Stimulated activated CD4-positive, alpha-beta T cell treated with anti-CD3 and anti-CD28 coated beads, Interleukin-4, amount 100 ng/mL, for 24 hours (primary cell): ENCODE measurements at regions not wholly inside any gene's neighbourhood (a gene's known extent, or its start where the extent isn't known, plus 50 kb on each side); places are given as distances from the start of the nearest gene placed in this dataset.

Experiments used
- DNase-seq: peaks from one replicate; pipeline ENCODE4 v3.0.0-alpha.2; 2020

GRCh38 chr10:130404476-130405055 is 268.4 kb downstream of the GLRX3 start:
- no peak for DNase-seq

- no peak for DNase-seq
Measured at GRCh38 chr10:130407052-130407451, 270.9 kb downstream of the GLRX3 start.

- no peak for DNase-seq
Measured at GRCh38 chr10:130409331-130409730, 273.1 kb downstream of the GLRX3 start.

- DNase-seq: no peak
Measured at GRCh38 chr10:130409931-130410330, 273.7 kb downstream of the GLRX3 start.

GRCh38 chr10:130411496-130412085 is 275.4 kb downstream of the GLRX3 start:
- no peak for DNase-seq

GRCh38 chr10:130412317-130412716 is 276.1 kb downstream of the GLRX3 start:
- DNase-seq: no peak

- DNase-seq: no peak
Measured at GRCh38 chr10:130416334-130417150, 280.4 kb downstream of the GLRX3 start.

GRCh38 chr10:130418731-130419130 is 282.5 kb downstream of the GLRX3 start:
- no peak for DNase-seq

GRCh38 chr10:130421909-130422308 is 285.7 kb downstream of the GLRX3 start:
- no peak for DNase-seq

- no peak for DNase-seq
Measured at GRCh38 chr10:130422366-130423324, 286.5 kb downstream of the GLRX3 start.

- no peak for DNase-seq
Measured at GRCh38 chr10:130423455-130424305, 287.5 kb downstream of the GLRX3 start.

- no peak for DNase-seq
Measured at GRCh38 chr10:130424418-130424817, 288.2 kb downstream of the GLRX3 start.

- no peak for DNase-seq
Measured at GRCh38 chr10:130425169-130425568, 289.0 kb downstream of the GLRX3 start.

- no peak for DNase-seq
Measured at GRCh38 chr10:130425881-130426435, 289.8 kb downstream of the GLRX3 start.

GRCh38 chr10:130427216-130427722 is 291.1 kb downstream of the GLRX3 start:
- DNase-seq: no peak

GRCh38 chr10:130428936-130429335 is 292.7 kb downstream of the GLRX3 start:
- DNase-seq: no peak

GRCh38 chr10:130429809-130430208 is 293.6 kb downstream of the GLRX3 start:
- no peak for DNase-seq

- no peak for DNase-seq
Measured at GRCh38 chr10:130430291-130430690, 294.1 kb downstream of the GLRX3 start.

- no peak for DNase-seq
Measured at GRCh38 chr10:130430852-130431704, 294.9 kb downstream of the GLRX3 start.

- DNase-seq: no peak
Measured at GRCh38 chr10:130432271-130432670, 296.1 kb downstream of the GLRX3 start.
